NCI-H2227 treated with DMSO at 0.1 percent for 48 hours (cell line): ENCODE measurements at regions not wholly inside any gene's neighbourhood (a gene's known extent, or its start where the extent isn't known, plus 50 kb on each side); places are given as distances from the start of the nearest gene placed in this dataset.

Experiments used
- DNase-seq: peaks from one replicate; lab custom pipeline; 2025; lab: John Stamatoyannopoulos, UW

GRCh38 chr2:19719540-19719939 is 182.2 kb downstream of the TTC32 start:
- no peak for DNase-seq

DNA sequence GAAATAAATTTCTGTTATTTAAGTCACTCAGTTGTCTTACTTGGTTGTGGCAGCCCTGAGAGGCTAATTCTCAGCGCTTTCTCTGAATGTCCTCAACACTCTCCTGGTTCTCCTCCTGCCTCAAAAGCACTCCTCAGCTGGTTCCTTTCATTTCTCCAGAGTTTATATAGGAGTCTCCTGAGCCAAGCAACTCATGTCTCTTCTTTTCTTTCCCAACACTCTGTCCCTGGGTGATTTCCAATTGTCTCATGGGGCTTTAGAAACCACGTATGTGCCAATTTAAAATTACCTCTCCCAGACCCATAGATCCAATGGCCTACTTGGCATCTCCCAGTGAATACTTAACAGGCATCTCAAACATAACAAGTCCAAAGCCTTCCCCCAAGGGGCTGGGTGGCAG is 184.3 kb downstream of the TTC32 start:
- DNase-seq, result no peak

GRCh38 chr2:19714926-19715325 is 186.9 kb downstream of the TTC32 start:
- DNase-seq, result no peak

- DNase-seq, result no peak
Measured at GRCh38 chr2:19712850-19713249, 188.9 kb downstream of the TTC32 start.

GRCh38 chr2:19711470-19712372 is 190.1 kb downstream of the TTC32 start:
- DNase-seq, result no peak

DNA sequence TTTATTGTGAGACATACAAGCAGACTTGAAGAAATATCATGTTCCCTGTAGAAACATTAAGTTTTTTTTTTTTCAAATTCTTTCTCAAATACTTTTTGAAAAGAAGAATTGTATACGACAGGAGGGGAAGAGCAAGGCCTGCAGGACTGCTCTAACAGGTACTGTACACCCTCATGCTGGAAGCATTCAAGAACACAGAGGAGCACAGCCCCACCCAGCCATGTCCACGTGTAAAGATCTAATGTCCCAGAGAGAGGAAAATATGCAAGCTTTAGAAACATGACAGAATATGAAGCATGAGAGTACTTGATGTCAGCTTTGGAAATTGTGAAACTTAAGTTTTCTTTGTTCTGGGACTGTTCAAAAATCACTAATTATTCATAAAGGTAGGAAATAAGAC is 191.6 kb downstream of the TTC32 start:
- DNase-seq, result no peak

DNA sequence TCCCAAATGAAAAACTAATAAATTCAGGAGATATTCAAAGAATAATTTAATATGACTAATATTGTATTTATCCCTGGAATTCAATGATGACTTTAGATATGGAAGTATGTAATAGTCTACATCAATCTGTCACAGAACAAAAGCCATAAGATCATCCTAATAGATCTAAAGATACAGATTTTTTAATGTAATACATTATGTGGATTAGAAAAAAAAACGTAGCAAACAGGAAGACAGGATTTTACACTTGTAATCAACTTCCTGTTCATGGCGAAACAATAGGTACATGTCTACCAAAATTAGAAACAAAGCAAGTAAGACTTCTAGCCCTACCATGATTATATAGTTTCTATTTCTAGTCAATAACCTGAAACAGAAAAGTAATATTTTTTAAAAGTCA is 192.2 kb downstream of the TTC32 start:
- no peak for DNase-seq

DNA sequence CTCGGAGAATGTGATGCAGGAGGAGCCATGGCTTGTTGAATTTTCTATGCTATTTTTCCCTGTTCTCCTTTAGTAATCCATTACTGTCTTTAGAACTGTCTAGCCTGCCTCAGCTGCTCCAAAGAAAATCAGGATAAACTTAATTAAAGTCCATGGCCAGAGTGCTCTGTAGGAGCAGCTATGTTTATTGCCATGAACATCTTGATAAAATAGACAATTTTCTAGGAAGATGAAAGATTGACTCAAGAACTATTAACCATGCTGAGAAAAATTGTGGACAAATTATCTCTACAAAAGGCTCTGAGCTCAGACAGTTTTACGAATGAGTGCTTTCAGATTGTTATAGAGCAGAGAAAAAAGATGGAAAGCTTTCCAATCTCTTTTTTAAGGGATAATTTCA is 193.0 kb downstream of the TTC32 start:
- DNase-seq, result no peak

GRCh38 chr2:19706332-19706731 is 195.5 kb downstream of the TTC32 start:
- no peak for DNase-seq

DNA sequence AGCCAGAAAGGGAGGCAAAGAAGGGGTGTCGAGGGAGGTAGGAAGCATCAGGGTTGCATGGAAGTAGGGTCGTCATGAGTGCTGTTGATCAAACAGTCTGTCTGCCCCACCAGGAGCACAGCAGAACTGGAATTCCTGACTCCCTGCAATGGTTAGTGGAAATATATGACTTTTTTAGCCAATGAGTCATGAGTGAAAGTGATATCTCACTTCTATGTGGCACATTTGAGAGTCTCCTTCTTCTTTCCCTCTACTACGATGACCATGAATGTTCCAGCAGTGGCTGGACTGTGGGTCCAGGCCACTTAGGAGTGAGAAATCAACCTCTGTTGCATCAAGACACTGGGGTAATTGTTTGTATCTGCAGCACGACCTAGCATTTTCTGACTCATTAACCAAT is 199.5 kb downstream of the TTC32 start:
- DNase-seq, result no peak

- no peak for DNase-seq
Measured at GRCh38 chr2:19700861-19701585, 200.8 kb downstream of the TTC32 start.

DNA sequence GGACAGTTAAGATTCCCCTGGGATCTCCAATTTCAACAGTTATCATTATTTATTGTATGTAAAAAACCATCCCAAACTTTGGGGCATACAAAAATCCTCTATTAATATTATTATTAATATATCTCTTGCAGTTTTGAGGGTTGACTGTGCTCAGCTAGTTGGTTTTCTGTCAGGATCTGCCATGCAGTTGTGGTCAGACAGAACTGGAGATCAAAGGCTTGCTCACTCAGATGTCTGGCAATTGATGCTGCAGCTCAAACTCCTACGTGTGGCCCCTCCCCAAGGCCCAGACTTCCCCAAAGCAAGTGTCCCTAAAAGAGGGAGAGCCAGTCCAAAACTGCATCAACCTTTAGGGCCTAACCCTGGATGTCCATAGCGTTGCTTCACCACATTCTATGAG is 204.7 kb downstream of the TTC32 start:
- DNase-seq, result no peak

GRCh38 chr2:19695706-19696105 is 206.1 kb downstream of the TTC32 start:
- no peak for DNase-seq

- no peak for DNase-seq
Measured at GRCh38 chr2:19691892-19692291, 209.9 kb downstream of the TTC32 start.

DNA sequence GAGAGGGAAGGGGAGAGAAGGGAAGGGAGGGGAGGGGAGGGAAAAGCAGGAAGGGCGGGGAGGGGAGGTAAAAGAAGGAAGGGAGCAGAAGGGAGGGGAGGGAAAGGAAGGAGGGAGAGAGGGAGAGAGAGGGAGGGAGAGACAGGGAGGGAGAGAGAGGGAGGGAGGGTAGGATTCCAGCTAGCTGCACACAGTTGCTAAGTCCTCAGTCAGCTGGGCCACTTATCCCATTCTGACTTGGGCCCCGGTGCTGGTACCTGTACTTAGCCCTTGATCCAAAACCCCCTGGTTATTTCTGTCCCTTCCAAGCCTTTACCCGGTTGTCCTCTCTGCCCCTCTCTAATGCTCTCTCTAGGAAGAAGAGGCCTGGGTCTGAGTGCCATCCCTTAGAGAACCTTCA is 211.4 kb downstream of the TTC32 start:
- no peak for DNase-seq

DNA sequence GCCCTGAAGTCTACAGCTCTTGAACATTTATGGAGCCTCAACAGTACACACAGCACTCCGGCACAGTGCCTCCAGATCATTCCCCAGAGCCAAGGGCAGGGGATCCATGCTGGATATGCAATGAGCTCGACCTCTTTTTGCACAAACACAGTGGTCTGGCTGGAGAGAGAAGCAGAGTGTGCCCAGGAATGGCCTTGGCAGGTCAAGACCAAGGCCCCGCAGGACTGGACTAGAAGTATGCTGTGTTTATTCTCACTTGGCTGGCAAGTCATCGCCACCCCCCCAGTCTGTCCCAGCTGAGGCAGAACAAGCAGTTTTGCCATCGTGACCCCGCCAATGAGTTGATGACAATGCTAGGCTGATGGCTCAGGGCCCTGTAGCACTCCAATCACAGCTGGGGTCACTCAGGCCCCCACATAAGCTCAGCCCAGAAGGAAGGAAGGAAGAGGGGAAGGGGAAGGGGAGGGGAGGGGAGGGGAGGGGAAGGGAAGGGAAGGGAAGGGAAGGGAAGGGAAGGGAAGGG is 212.1 kb downstream of the TTC32 start:
- DNase-seq, result no peak

DNA sequence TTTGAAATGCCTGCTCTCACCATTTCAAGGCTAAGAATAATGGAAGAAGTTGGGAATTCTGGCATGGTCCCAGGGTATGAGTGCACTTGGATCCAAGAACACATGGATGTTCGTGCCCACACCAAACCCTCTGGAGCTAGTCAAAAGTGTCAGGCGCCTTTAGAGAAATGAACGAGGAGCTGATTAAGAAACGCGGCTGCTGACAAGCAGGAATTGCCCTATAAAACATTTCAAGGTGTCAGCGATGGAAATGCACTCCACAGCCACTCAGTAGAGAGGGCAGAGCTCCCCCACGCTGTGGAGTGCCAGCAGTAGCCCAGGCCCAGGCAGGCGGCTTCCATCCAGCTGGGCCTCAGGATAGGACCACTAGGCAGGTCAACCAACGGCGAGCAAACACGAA is 213.7 kb downstream of the TTC32 start:
- no peak for DNase-seq

DNA sequence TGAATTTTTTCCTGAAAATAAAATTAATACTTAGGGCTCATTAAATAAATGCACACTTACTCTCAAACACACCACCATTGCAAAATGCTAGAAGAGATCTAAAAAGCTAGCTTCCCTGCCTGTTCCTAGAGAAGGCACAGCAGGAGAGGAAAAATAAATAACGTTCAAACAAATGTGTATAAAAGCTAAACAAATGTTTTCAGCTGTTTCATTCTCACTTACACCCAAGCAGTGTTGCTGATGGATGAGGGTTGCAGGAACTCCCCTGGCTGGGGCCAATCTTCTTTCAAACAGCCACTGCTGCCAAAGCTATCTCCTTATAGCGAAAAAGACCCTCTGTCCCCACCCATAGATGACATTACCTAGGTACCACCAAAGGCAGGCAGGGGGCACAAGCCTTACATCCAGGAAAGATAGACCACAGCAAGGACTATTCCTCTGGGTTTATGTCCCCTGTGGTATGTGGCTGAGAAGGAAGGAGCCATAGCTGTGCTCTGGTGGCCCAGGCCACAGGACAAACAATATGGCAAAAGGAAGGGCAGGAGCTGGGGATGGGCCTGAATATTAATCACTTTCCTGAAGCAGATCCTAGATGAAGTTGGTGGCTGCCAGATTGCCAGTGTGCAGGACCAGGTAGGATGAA is 214.6 kb downstream of the TTC32 start:
- no peak for DNase-seq

DNA sequence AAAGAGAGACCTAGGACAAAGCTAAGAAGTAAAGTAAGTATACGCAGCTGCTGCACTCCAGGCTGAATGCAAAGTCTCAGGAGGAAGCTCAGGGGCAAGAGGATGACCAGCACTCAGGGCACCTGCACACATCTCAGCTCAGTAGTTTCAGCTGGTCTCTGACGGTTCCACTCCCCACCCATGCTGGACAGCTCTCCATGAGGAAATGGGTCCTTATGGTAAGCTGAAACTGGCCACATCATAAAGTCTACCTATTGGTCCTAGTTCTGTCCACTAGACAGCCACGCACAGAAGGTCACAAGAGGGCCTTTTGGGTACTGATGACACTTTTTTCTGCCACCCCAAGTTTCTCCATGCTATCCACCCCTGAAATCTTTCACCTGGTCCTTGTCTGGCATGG is 215.3 kb downstream of the TTC32 start:
- DNase-seq, result no peak

GRCh38 chr2:19685731-19686130 is 216.1 kb downstream of the TTC32 start:
- no peak for DNase-seq

- DNase-seq, result no peak
Measured at GRCh38 chr2:19684516-19684915, 217.3 kb downstream of the TTC32 start.

GRCh38 chr2:19683556-19683955 is 218.2 kb downstream of the TTC32 start:
- no peak for DNase-seq

DNA sequence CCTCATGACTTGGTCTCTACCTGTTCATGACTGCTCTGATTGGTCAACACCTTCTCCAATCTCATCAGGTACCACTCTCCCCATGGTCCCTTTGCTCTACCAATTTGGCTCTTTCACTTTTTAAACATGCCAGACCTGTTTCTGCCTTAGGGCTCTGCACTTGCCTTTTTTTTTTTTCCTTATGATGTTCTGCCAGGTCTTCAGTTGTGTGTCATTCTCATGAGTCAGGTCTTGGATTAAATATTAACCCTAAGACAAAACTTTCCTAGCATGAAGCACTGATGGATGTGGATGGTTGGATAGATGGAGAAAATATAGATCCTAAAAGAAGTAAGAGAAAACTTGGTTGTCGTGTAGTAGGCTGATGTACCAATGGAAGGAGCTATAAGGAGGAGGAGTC is 219.3 kb downstream of the TTC32 start:
- no peak for DNase-seq
